ENCODE measurements at regions not wholly inside any gene's neighbourhood (a gene's known extent, or its start where the extent isn't known, plus 50 kb on each side); places are given as distances from the start of the nearest gene placed in this dataset.
"Not testable (repeated sequence)": the region's sequence is repeated elsewhere in the genome, so short reads cannot be mapped to it uniquely, and the experiment has no call there.

GRCh38 chr12:59344224-59344623 is 251.6 kb upstream of the SLC16A7 start:
- no peak overlapping the region for H3K27ac ChIP-seq (ENCODE audit: low read depth, low read length, poor library complexity, severe bottlenecking)
- TF ChIP-seq EZH2phosphoT487 (IDR thresholded peaks at IDR 0.05; ENCODE audit: borderline replicate concordance, low read depth, low read length) (no peak), CTCF (conservative IDR thresholded peaks at IDR 0.05; ENCODE audit: low read length) (no peak)
- no peaks in the 10 kb centered on the region for H3K79me2 ChIP-seq (ENCODE audit: insufficient read depth, low read depth, low read length)
- H4K20me1 ChIP-seq (ENCODE audit: insufficient read depth, low read length) = no peaks in the 10 kb centered on the region
- H3K4me3 ChIP-seq (ENCODE audit: low read depth, low read length, poor library complexity, severe bottlenecking) = no peak overlapping the region
- ChIA-PET CTCF (ENCODE audit: unreplicated experiment) (no interaction called here), POLR2A (interaction anchor here (0.7 kb wide), 1 partner anchor 58 kb away, joined by 3 read pairs; no protein-coding TSS in a partner anchor)
- no peaks in the 10 kb centered on the region for H3K4me1 ChIP-seq (ENCODE audit: insufficient read depth, low read length, poor library complexity, severe bottlenecking)
- DNase-seq (ENCODE audit: low spot score) = no peak
- no peaks in the 10 kb centered on the region for H3K9me2 ChIP-seq (ENCODE audit: insufficient read depth, low read length)
- BruUV-seq (replicated peaks) = no TSS peak
- no peaks in the 10 kb centered on the region for H3K36me3 ChIP-seq (ENCODE audit: insufficient read depth, low read length)
- no peak overlapping the region for H3K4me2 ChIP-seq (ENCODE audit: low read length)
- H3K9me3 ChIP-seq (ENCODE audit: low read length) = no peaks in the 10 kb centered on the region
- intact Hi-C loops (cut with micrococcal nuclease; ENCODE audit: unreplicated experiment) = no loop called here
- H2AFZ ChIP-seq (ENCODE audit: low read length) = no peak overlapping the region

- intact Hi-C loops (cut with micrococcal nuclease; ENCODE audit: unreplicated experiment) = no loop called here
- Histone ChIP-seq H3K27ac (ENCODE audit: low read depth, low read length, poor library complexity, severe bottlenecking) (no peak overlapping the region), H3K9me3 (ENCODE audit: low read length) (no peaks in the 10 kb centered on the region), H3K4me3 (ENCODE audit: low read depth, low read length, poor library complexity, severe bottlenecking) (no peak overlapping the region), H3K4me2 (ENCODE audit: low read length) (no peak overlapping the region), H3K4me1 (ENCODE audit: insufficient read depth, low read length, poor library complexity, severe bottlenecking) (no peaks in the 10 kb centered on the region), H3K9me2 (ENCODE audit: insufficient read depth, low read length) (no peaks in the 10 kb centered on the region), H3K36me3 (ENCODE audit: insufficient read depth, low read length) (no peaks in the 10 kb centered on the region), H3K79me2 (ENCODE audit: insufficient read depth, low read depth, low read length) (no peaks in the 10 kb centered on the region), H4K20me1 (ENCODE audit: insufficient read depth, low read length) (no peaks in the 10 kb centered on the region), H2AFZ (ENCODE audit: low read length) (no peak overlapping the region)
- TF ChIP-seq CTCF (conservative IDR thresholded peaks at IDR 0.05; ENCODE audit: low read length) (no peak), EZH2phosphoT487 (IDR thresholded peaks at IDR 0.05; ENCODE audit: borderline replicate concordance, low read depth, low read length) (no peak)
- ChIA-PET CTCF (ENCODE audit: unreplicated experiment) (no interaction called here), POLR2A (no interaction called here)
- BruUV-seq (replicated peaks) = no TSS peak
- no peak for DNase-seq (ENCODE audit: low spot score)
Observed at GRCh38 chr12:59329462-59329861, 266.4 kb upstream of the SLC16A7 start.

- DNase-seq (ENCODE audit: low spot score); POLR2A ChIA-PET; CTCF ChIA-PET (ENCODE audit: unreplicated experiment); H3K4me3 ChIP-seq (ENCODE audit: low read depth, low read length, poor library complexity, severe bottlenecking); H4K20me1 ChIP-seq (ENCODE audit: insufficient read depth, low read length); BruUV-seq (replicated peaks); H3K9me2 ChIP-seq (ENCODE audit: insufficient read depth, low read length); intact Hi-C loops (cut with micrococcal nuclease; ENCODE audit: unreplicated experiment); H3K36me3 ChIP-seq (ENCODE audit: insufficient read depth, low read length); H3K4me1 ChIP-seq (ENCODE audit: insufficient read depth, low read length, poor library complexity, severe bottlenecking); H3K27ac ChIP-seq (ENCODE audit: low read depth, low read length, poor library complexity, severe bottlenecking); H3K4me2 ChIP-seq (ENCODE audit: low read length); H3K79me2 ChIP-seq (ENCODE audit: insufficient read depth, low read depth, low read length); H3K9me3 ChIP-seq (ENCODE audit: low read length); H2AFZ ChIP-seq (ENCODE audit: low read length): not testable (repeated sequence)
Observed at GRCh38 chr12:59328395-59329075, 267.3 kb upstream of the SLC16A7 start.

GRCh38 chr12:59326457-59326856 is 269.4 kb upstream of the SLC16A7 start:
- H4K20me1 ChIP-seq (ENCODE audit: insufficient read depth, low read length); BruUV-seq (replicated peaks); H3K36me3 ChIP-seq (ENCODE audit: insufficient read depth, low read length); H3K27ac ChIP-seq (ENCODE audit: low read depth, low read length, poor library complexity, severe bottlenecking); H2AFZ ChIP-seq (ENCODE audit: low read length); CTCF ChIA-PET (ENCODE audit: unreplicated experiment); DNase-seq (ENCODE audit: low spot score); H3K79me2 ChIP-seq (ENCODE audit: insufficient read depth, low read depth, low read length); H3K4me2 ChIP-seq (ENCODE audit: low read length); H3K4me1 ChIP-seq (ENCODE audit: insufficient read depth, low read length, poor library complexity, severe bottlenecking); H3K4me3 ChIP-seq (ENCODE audit: low read depth, low read length, poor library complexity, severe bottlenecking); H3K9me2 ChIP-seq (ENCODE audit: insufficient read depth, low read length); H3K9me3 ChIP-seq (ENCODE audit: low read length); intact Hi-C loops (cut with micrococcal nuclease; ENCODE audit: unreplicated experiment); POLR2A ChIA-PET: not testable (repeated sequence)
